Vagina (tissue), 2 donors: ENCODE measurements at regions not wholly inside any gene's neighbourhood (a gene's known extent, or its start where the extent isn't known, plus 50 kb on each side); places are given as distances from the start of the nearest gene placed in this dataset.

ENCODE experiments used
- CTCF ChIP-seq, 3 experiments: fragments of 450-650 bp in 2 of 3; fragments of 200-600 bp in 1 of 3; sonication (generic) in 1 of 3; IDR thresholded peaks; one replicate each; pipeline ENCODE4 v1.5.1; 2017 to 2019; ENCODE audit warnings: antibody characterized with exemption in 3 of 3, mild to moderate bottlenecking in 2 of 3, moderate library complexity in 2 of 3
- POLR2A ChIP-seq, 2 donors: fragments of 450-650 bp; IDR thresholded peaks; one replicate each; pipeline ENCODE4 v1.6.1; 2017; ENCODE audit warnings: antibody characterized with exemption in 2 of 2, mild to moderate bottlenecking in 2 of 2, moderate library complexity in 2 of 2
- POLR2AphosphoS5 ChIP-seq, 2 donors: sonication (generic); formaldehyde crosslinking; IDR thresholded peaks; one replicate each; pipeline ENCODE4 v1.9.0; 2017; ENCODE audit warnings: antibody characterized with exemption in 2 of 2, mild to moderate bottlenecking in 2 of 2, low read depth in 1 of 2; ENCODE audit not compliant: insufficient read depth in 1 of 2

- TF ChIP-seq CTCF (IDR thresholded peaks at IDR 0.05) (no peak), POLR2AphosphoS5 (IDR thresholded peaks at IDR 0.05; ENCODE audit: insufficient read depth in 1 of 2, low read depth in 1 of 2) (peak; percentile 66 to 83), POLR2A (IDR thresholded peaks at IDR 0.05) (no peak)
These were observed 221.3 kb downstream of the ARHGAP12 start for GRCh38 chr10:31707093-31708039.
